ENCODE measurements at regions not wholly inside any gene's neighbourhood (a gene's known extent, or its start where the extent isn't known, plus 50 kb on each side); places are given as distances from the start of the nearest gene placed in this dataset.

DNA sequence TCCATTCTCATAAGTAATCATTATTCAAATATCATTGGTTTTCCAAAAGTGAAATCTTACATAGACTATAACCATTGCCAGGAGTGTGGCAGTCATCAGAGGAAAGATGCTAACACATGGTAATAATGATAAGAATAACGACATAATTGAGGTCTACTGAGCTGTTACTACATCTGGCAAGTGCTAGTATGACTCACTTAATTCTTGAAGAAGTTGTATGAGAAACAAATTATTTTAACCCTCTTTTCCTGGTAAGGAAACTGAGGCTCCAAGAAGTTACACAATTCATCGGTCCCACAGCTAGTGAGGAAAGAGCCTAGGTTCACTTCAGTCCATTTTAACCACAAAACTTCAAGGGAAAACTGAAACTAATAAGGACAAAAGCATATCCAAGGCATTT, 335.6 kb upstream of the BTBD3 start (continued):
- TF ChIP-seq, protein P1, sequence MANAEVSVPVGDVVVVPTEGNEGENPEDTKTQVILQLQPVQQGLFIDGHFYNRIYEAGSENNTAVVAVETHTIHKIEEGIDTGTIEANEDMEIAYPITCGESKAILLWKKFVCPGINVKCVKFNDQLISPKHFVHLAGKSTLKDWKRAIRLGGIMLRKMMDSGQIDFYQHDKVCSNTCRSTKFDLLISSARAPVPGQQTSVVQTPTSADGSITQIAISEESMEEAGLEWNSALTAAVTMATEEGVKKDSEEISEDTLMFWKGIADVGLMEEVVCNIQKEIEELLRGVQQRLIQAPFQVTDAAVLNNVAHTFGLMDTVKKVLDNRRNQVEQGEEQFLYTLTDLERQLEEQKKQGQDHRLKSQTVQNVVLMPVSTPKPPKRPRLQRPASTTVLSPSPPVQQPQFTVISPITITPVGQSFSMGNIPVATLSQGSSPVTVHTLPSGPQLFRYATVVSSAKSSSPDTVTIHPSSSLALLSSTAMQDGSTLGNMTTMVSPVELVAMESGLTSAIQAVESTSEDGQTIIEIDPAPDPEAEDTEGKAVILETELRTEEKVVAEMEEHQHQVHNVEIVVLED (CRISPR knock-in tag; IDR thresholded peaks at IDR 0.05; ENCODE audit: borderline replicate concordance) = no peak

DNA sequence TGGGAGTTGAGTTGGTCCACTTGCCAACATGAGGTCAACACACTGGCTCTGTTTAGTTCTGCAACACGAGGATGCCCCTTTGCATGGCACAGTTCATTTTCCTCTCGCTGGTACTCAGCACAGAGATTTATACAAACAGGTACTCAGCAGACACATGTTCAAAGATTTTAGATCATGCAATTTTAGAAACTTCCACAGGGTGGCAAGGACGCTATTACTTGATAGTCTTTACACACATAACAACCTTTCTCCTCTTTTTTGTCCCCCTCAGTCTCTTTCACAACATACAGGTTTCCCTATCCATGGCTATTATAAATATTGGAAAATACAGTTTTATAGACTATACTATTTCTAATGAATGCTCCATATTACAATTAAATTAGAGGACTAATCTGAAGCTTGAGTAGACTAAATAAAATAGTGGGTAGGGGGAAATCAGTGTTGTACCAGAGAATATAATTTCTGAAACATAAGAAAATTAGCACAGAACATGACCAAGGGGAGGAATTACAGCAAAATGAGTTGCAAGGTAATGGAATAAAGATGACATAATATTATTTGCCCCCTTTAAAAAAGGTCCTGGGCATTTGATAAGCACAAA, 331.8 kb upstream of the BTBD3 start:
- no TSS peak for BruUV-seq (replicated peaks)
- WGBS (ENCODE audit: low lambda C conversion rate) = 3% methylated on average over 3 of the region's 3 CpGs
- peak; percentile 39 for TF ChIP-seq STAG1 (CRISPR knock-in tag; IDR thresholded peaks at IDR 0.05)
- no peak for TF ChIP-seq ZSCAN29 (CRISPR knock-in tag; conservative IDR thresholded peaks at IDR 0.05)
- peak; percentile 4; the same call in 1 of the 2 replicates for TF ChIP-seq SMC3 (IDR thresholded peaks at IDR 0.05; ENCODE audit: low read length)
- DNase-seq (ENCODE audit: low spot score) = peak; percentile 16
- peak; percentile 82 for ATAC-seq
- Histone ChIP-seq H3K36me3 (replicated peaks in 1 of 2; ENCODE audit: control insufficient read depth in 1 of 2, insufficient read depth in 2 of 2, low read length in 2 of 2) (no peaks in the 10 kb centered on the region), H3K27me3 (ENCODE audit: control insufficient read depth in 1 of 2, insufficient read depth in 2 of 2, low read length in 2 of 2) (no peaks in the 10 kb centered on the region), H3K9me3 (ENCODE audit: low read length) (0 out of 2 replicates have a peak, but pooled peaks cover 5% of the 10 kb centered on the region), H3K4me1 (ENCODE audit: insufficient read depth, low read length) (no peaks in the 10 kb centered on the region), H3K79me2 (ENCODE audit: insufficient read depth, low read length) (no peaks in the 10 kb centered on the region), H3K4me2 (ENCODE audit: low read depth, low read length) (no peak overlapping the region), H2AFZ (ENCODE audit: low read length) (no peak overlapping the region), H3K9ac (ENCODE audit: insufficient read depth, low read depth, low read length) (no peak overlapping the region), H3K4me3 (replicated peaks in 1 of 3; ENCODE audit: insufficient read depth in 1 of 3, low read depth in 2 of 3, low read length in 3 of 3) (no peak overlapping the region), H3K27ac (ENCODE audit: extremely low read length, insufficient read depth, low read length) (no peak overlapping the region), H4K20me1 (ENCODE audit: insufficient read depth, low read length) (no peaks in the 10 kb centered on the region)
- intact Hi-C loops (cut with micrococcal nuclease; ENCODE audit: unreplicated experiment) (no loop called here), in situ Hi-C loops (cut with HindIII; ENCODE audit: extremely low pct_ligation_motif_present, low pct_unique_long_range_greater_than_20kb) (no loop called here)
- ChIA-PET POLR2A (no interaction called here), CTCF (ENCODE audit: low intra/inter-chr PET ratio, low total read pairs) (no interaction called here)
- no peak for FAIRE-seq

GRCh38 chr20:11588875-11589274, 328.8 kb upstream of the BTBD3 start:
- WGBS (ENCODE audit: low lambda C conversion rate) = 2% methylated on average over 4 of the region's 4 CpGs
- Histone ChIP-seq H3K4me1 (ENCODE audit: insufficient read depth, low read length) (no peaks in the 10 kb centered on the region), H3K27me3 (ENCODE audit: control insufficient read depth in 1 of 2, insufficient read depth in 2 of 2, low read length in 2 of 2) (no peaks in the 10 kb centered on the region), H4K20me1 (ENCODE audit: insufficient read depth, low read length) (no peaks in the 10 kb centered on the region), H2AFZ (ENCODE audit: low read length) (no peak overlapping the region), H3K4me3 (replicated peaks in 1 of 3; ENCODE audit: insufficient read depth in 1 of 3, low read depth in 2 of 3, low read length in 3 of 3) (no peak overlapping the region), H3K36me3 (replicated peaks in 1 of 2; ENCODE audit: control insufficient read depth in 1 of 2, insufficient read depth in 2 of 2, low read length in 2 of 2) (no peaks in the 10 kb centered on the region), H3K79me2 (ENCODE audit: insufficient read depth, low read length) (no peaks in the 10 kb centered on the region), H3K4me2 (ENCODE audit: low read depth, low read length) (no peak overlapping the region), H3K9me3 (ENCODE audit: low read length) (peaks cover 18% of the 10 kb centered on the region; the same call in 1 of the 2 replicates), H3K27ac (ENCODE audit: extremely low read length, insufficient read depth, low read length) (no peak overlapping the region), H3K9ac (ENCODE audit: insufficient read depth, low read depth, low read length) (no peak overlapping the region)
- ChIA-PET CTCF (ENCODE audit: low intra/inter-chr PET ratio, low total read pairs) (no interaction called here), POLR2A (no interaction called here)
- BruUV-seq (replicated peaks) = no TSS peak
- in situ Hi-C loops (cut with HindIII; ENCODE audit: extremely low pct_ligation_motif_present, low pct_unique_long_range_greater_than_20kb) (no loop called here), intact Hi-C loops (cut with micrococcal nuclease; ENCODE audit: unreplicated experiment) (no loop called here)
- TF ChIP-seq FOXK1 (CRISPR knock-in tag; IDR thresholded peaks at IDR 0.05; ENCODE audit: borderline replicate concordance, low read depth) (no peak), HOMEZ (CRISPR knock-in tag; IDR thresholded peaks at IDR 0.05; ENCODE audit: low read depth) (no peak), ZNF569 (CRISPR knock-in tag; IDR thresholded peaks at IDR 0.05; ENCODE audit: borderline replicate concordance) (no peak), CREB1 (IDR thresholded peaks at IDR 0.05) (peak; percentile 79), CREB1 (CRISPR knock-in tag; IDR thresholded peaks at IDR 0.05) (no peak), TMF1 (CRISPR knock-in tag; IDR thresholded peaks at IDR 0.05; ENCODE audit: low read depth) (no peak), MTF1 (CRISPR knock-in tag; IDR thresholded peaks at IDR 0.05) (no peak), SP140L (CRISPR knock-in tag; IDR thresholded peaks at IDR 0.05; ENCODE audit: borderline replicate concordance) (no peak)
- FAIRE-seq (no peak), DNase-seq (ENCODE audit: low spot score) (no peak), ATAC-seq (no peak)
